ENCODE measurements at regions not wholly inside any gene's neighbourhood (a gene's known extent, or its start where the extent isn't known, plus 50 kb on each side); places are given as distances from the start of the nearest gene placed in this dataset.

- Histone ChIP-seq H3K4me2 (ENCODE audit: low read length) (no peak overlapping the region), H3K27me3 (ENCODE audit: control insufficient read depth, insufficient read depth, low read length) (no peaks in the 10 kb centered on the region), H3K4me1 (no peaks in the 10 kb centered on the region), H3K36me3 (ENCODE audit: control insufficient read depth, insufficient read depth, low read length) (no peaks in the 10 kb centered on the region), H3K9ac (no peak overlapping the region), H2AFZ (no peak overlapping the region), H3K4me3 (ENCODE audit: low read depth, low read length) (no peak overlapping the region), H3K79me2 (no peaks in the 10 kb centered on the region), H3K27ac (no peak overlapping the region), H3K9me3 (ENCODE audit: control insufficient read depth, low read length) (no peaks in the 10 kb centered on the region)
- TF ChIP-seq, protein P1, sequence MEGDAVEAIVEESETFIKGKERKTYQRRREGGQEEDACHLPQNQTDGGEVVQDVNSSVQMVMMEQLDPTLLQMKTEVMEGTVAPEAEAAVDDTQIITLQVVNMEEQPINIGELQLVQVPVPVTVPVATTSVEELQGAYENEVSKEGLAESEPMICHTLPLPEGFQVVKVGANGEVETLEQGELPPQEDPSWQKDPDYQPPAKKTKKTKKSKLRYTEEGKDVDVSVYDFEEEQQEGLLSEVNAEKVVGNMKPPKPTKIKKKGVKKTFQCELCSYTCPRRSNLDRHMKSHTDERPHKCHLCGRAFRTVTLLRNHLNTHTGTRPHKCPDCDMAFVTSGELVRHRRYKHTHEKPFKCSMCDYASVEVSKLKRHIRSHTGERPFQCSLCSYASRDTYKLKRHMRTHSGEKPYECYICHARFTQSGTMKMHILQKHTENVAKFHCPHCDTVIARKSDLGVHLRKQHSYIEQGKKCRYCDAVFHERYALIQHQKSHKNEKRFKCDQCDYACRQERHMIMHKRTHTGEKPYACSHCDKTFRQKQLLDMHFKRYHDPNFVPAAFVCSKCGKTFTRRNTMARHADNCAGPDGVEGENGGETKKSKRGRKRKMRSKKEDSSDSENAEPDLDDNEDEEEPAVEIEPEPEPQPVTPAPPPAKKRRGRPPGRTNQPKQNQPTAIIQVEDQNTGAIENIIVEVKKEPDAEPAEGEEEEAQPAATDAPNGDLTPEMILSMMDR (IDR thresholded peaks at IDR 0.05), result no peak
These were observed 714.4 kb upstream of the MARCKS start for GRCh38 chr6:113142671-113143174.

DNA sequence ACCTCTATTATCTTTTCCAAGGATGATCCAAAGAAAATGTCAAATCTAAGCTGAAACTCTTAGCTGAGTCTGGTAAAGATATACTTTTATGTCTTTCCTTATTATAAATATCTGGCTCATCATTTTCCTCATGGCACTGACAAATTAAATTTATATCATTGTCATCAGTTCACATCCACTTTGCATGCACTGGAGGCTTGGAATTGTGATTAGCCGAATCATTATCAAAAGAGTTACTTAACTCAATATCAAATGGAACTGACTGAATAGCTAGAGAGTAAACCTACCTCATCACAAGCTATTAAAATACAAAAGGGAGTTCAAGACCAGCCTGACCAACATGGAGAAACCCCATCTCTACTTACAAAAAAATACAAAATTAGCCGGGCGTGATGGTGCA is 713.9 kb upstream of the MARCKS start:
- Histone ChIP-seq H3K4me2 (ENCODE audit: low read length) (no peak overlapping the region), H3K4me1 (no peaks in the 10 kb centered on the region), H3K36me3 (ENCODE audit: control insufficient read depth, insufficient read depth, low read length) (no peaks in the 10 kb centered on the region), H3K27ac (no peak overlapping the region), H3K9ac (no peak overlapping the region), H3K79me2 (no peaks in the 10 kb centered on the region), H3K4me3 (ENCODE audit: low read depth, low read length) (no peak overlapping the region), H3K27me3 (ENCODE audit: control insufficient read depth, insufficient read depth, low read length) (no peaks in the 10 kb centered on the region), H3K9me3 (ENCODE audit: control insufficient read depth, low read length) (no peaks in the 10 kb centered on the region), H2AFZ (no peak overlapping the region)
- TF ChIP-seq, protein P1 (IDR thresholded peaks at IDR 0.05), result no peak

DNA sequence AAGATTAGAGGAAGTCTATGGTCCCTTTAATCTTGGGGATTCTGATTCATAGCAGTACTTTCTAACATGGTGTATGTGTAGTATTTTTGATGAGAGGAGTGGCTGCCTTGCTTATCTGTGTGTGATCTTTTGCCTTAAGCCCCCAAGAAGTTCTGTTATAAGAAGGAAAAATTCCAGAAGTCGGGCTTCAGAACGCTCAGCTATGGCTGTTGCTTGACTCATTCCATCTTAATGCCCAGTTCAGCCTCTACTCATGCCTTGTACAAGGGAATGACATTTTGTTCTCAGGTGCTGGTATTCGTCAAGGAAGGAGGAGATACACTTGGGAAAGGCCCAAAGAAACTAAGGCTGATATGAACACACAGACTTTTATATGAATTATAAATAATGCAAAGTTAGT is 713.0 kb upstream of the MARCKS start:
- H3K27me3 ChIP-seq (ENCODE audit: control insufficient read depth, insufficient read depth, low read length), result no peaks in the 10 kb centered on the region
- H2AFZ ChIP-seq, result no peak overlapping the region
- H3K9ac ChIP-seq, result no peak overlapping the region
- H3K36me3 ChIP-seq (ENCODE audit: control insufficient read depth, insufficient read depth, low read length), result no peaks in the 10 kb centered on the region
- H3K79me2 ChIP-seq, result no peaks in the 10 kb centered on the region
- TF ChIP-seq, protein P1 (IDR thresholded peaks at IDR 0.05), result no peak
- no peak overlapping the region for H3K4me3 ChIP-seq (ENCODE audit: low read depth, low read length)
- H3K27ac ChIP-seq, result no peak overlapping the region
- no peaks in the 10 kb centered on the region for H3K9me3 ChIP-seq (ENCODE audit: control insufficient read depth, low read length)
- no peak overlapping the region for H3K4me2 ChIP-seq (ENCODE audit: low read length)
- no peaks in the 10 kb centered on the region for H3K4me1 ChIP-seq

- Histone ChIP-seq H3K27me3 (ENCODE audit: control insufficient read depth, insufficient read depth, low read length) (no peaks in the 10 kb centered on the region), H3K9ac (no peak overlapping the region), H3K9me3 (ENCODE audit: control insufficient read depth, low read length) (no peaks in the 10 kb centered on the region), H3K36me3 (ENCODE audit: control insufficient read depth, insufficient read depth, low read length) (no peaks in the 10 kb centered on the region), H2AFZ (no peak overlapping the region), H3K79me2 (no peaks in the 10 kb centered on the region), H3K4me1 (no peaks in the 10 kb centered on the region), H3K4me3 (ENCODE audit: low read depth, low read length) (no peak overlapping the region), H3K27ac (no peak overlapping the region), H3K4me2 (ENCODE audit: low read length) (no peak overlapping the region)
- TF ChIP-seq, protein P1 (IDR thresholded peaks at IDR 0.05), result no peak
These were observed 710.3 kb upstream of the MARCKS start for GRCh38 chr6:113146878-113147277.

DNA sequence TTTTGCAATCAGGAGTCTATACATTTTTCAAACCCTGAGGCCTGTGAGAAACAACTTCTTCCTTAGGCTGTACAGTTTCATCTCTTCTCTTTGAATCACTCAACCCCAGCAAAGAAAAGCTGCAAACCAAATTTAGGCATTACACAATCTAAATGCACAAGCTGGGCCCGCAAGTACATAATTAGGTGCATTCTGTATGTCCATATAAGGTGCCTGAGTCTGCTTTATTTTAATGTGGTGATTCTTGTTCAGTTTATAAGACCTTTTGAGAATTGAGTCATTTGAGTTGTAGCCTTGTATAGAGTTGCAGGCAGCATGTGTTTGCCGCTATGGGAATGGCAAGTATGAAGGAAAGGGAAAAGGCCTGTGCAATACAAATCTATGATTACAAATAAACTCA is 709.6 kb upstream of the MARCKS start:
- Histone ChIP-seq H3K36me3 (ENCODE audit: control insufficient read depth, insufficient read depth, low read length) (no peaks in the 10 kb centered on the region), H3K4me3 (ENCODE audit: low read depth, low read length) (no peak overlapping the region), H2AFZ (no peak overlapping the region), H3K9me3 (ENCODE audit: control insufficient read depth, low read length) (no peaks in the 10 kb centered on the region), H3K4me1 (no peaks in the 10 kb centered on the region), H3K27ac (no peak overlapping the region), H3K79me2 (no peaks in the 10 kb centered on the region), H3K27me3 (ENCODE audit: control insufficient read depth, insufficient read depth, low read length) (no peaks in the 10 kb centered on the region), H3K9ac (no peak overlapping the region), H3K4me2 (ENCODE audit: low read length) (no peak overlapping the region)
- TF ChIP-seq, protein P1 (IDR thresholded peaks at IDR 0.05), result no peak
